Panc1 (cell line): ENCODE measurements at regions not wholly inside any gene's neighbourhood (a gene's known extent, or its start where the extent isn't known, plus 50 kb on each side); places are given as distances from the start of the nearest gene placed in this dataset.

ENCODE experiments used
- ATAC-seq: fragments of 200-7000 bp; cut with Tn5 transposase; 2 replicates; pipeline ENCODE4 v1.9.1; 2020; ENCODE audit warnings: mild to moderate bottlenecking, moderate library complexity
- BruUV-seq: library from RNA; stranded (reverse); fragments of 400-500 nt; replicated peaks from 2 replicates; lab custom pipeline; 2021; lab: Mats Ljungman, UMichigan
- CTCF ChIA-PET: fragments of 300-600 bp; sonication (Branson Sonifier 250); formaldehyde crosslinking; loops from one replicate; lab custom pipeline; 2022; ENCODE audit warnings: antibody characterized with exemption; lab: Charles Lee
- POLR2A ChIA-PET: fragments of 300-600 bp; sonication (Branson Sonifier 250); formaldehyde crosslinking; loops from one replicate; lab custom pipeline; 2022; ENCODE audit warnings: antibody characterized with exemption; lab: Charles Lee
- DNase-seq: peaks from one replicate; pipeline ENCODE4 v3.0.0-alpha.2; 2010; ENCODE audit warnings: low read depth, low spot score
- H3K27ac ChIP-seq: 2 replicates; pipeline ENCODE4 v1.5.1; 2011; ENCODE audit warnings: mild to moderate bottlenecking, low read length, inconsistent platforms
- H3K27me3 ChIP-seq: fragments of 200-500 bp; sonication (Bioruptor generic); 2 replicates; pipeline ENCODE4 v1.6.0; 2014; ENCODE audit warnings: low read length, inconsistent platforms; ENCODE audit not compliant: control insufficient read depth, insufficient read depth
- H3K36me3 ChIP-seq: fragments of 200-500 bp; sonication (Bioruptor generic); 2 replicates; pipeline ENCODE4 v1.5.1; 2014; ENCODE audit warnings: inconsistent platforms, mild to moderate bottlenecking, low read length, moderate library complexity; ENCODE audit not compliant: control insufficient read depth, insufficient read depth
- H3K4me1 ChIP-seq: 2 replicates; pipeline ENCODE4 v1.5.1; 2011; ENCODE audit warnings: inconsistent platforms, mild to moderate bottlenecking, low read length, moderate library complexity; ENCODE audit not compliant: control insufficient read depth, insufficient read depth
- H3K4me3 ChIP-seq, 2 experiments: 2 replicates each; pipeline ENCODE4 v1.5.1; 2011 to 2012; ENCODE audit warnings: low read depth in 2 of 2, low read length in 2 of 2, mild to moderate bottlenecking in 2 of 2, inconsistent platforms in 1 of 2, moderate library complexity in 1 of 2
- H3K9me3 ChIP-seq: fragments of 200-500 bp; sonication (Bioruptor generic); 2 replicates; pipeline ENCODE4 v1.5.1; 2014; ENCODE audit warnings: low read depth, mild to moderate bottlenecking, inconsistent platforms, low read length, moderate library complexity; ENCODE audit not compliant: control insufficient read depth, insufficient read depth
- CTCF ChIP-seq: fragments of 450-650 bp; IDR thresholded peaks from 2 replicates; pipeline ENCODE4 v1.5.1; 2017; ENCODE audit warnings: mild to moderate bottlenecking
- POLR2AphosphoS5 ChIP-seq: IDR thresholded peaks from 2 replicates; pipeline ENCODE4 v1.6.1; 2012; ENCODE audit warnings: mild to moderate bottlenecking, low read depth, low read length, moderate library complexity
- REST ChIP-seq, 2 experiments: IDR thresholded peaks; 2 replicates each; pipeline ENCODE4 v1.6.1; 2011 to 2012; ENCODE audit warnings: low read depth in 2 of 2, control low read depth in 1 of 2, low read length in 1 of 2, mild to moderate bottlenecking in 1 of 2, moderate library complexity in 1 of 2; ENCODE audit not compliant: insufficient read depth in 1 of 2
- SIN3A ChIP-seq: IDR thresholded peaks from 2 replicates; pipeline ENCODE4 v1.6.1; 2012; ENCODE audit warnings: low read depth, mild to moderate bottlenecking, low read length, moderate library complexity, borderline replicate concordance; ENCODE audit not compliant: insufficient read depth
- TCF7L2 ChIP-seq: IDR thresholded peaks from 2 replicates; pipeline ENCODE4 v1.6.1; 2011; ENCODE audit warnings: mild to moderate bottlenecking, low read depth, low read length, inconsistent platforms
- in situ Hi-C: cut with HindIII; loops from 2 replicates; pipeline ENCODE4 v1.10.0; 2016; ENCODE audit warnings: low sequenced_read_pairs, low pct_unique_long_range_greater_than_20kb
- intact Hi-C: fragments of 100-400 bp; cut with micrococcal nuclease; formaldehyde crosslinking; loops from one replicate; pipeline ENCODE4 v1.10.0; 2022; ENCODE audit not compliant: unreplicated experiment

GRCh38 chrX:43522582-43522981 lies 133.5 kb upstream of the MAOA start:
- Histone ChIP-seq H3K36me3 (no peaks in the 10 kb centered on the region), H3K27ac (no peak overlapping the region), H3K4me3 (no peak overlapping the region), H3K27me3 (no peaks in the 10 kb centered on the region), H3K9me3 (no peaks in the 10 kb centered on the region), H3K4me1 (no peaks in the 10 kb centered on the region)
- intact Hi-C loops (no loop called here), in situ Hi-C loops (no loop called here)
- TF ChIP-seq POLR2AphosphoS5 (no peak), TCF7L2 (no peak), SIN3A (no peak), CTCF (no peak), REST (IDR thresholded peaks at IDR 0.05; ENCODE audit: insufficient read depth in 1 of 2, low read depth in 2 of 2, low read length in 1 of 2) (no peak)
- POLR2A ChIA-PET: no interaction called here
- BruUV-seq: no TSS peak
- DNase-seq (no peak), ATAC-seq (no peak)
- CTCF ChIA-PET: no interaction called here

- BruUV-seq: no TSS peak
- in situ Hi-C loops: no loop called here
- no peak for ATAC-seq
Measured at GRCh38 chrX:43525901-43526610, 130.0 kb upstream of the MAOA start.

More at GRCh38 chrX:43525901-43526610, 130.0 kb upstream of the MAOA start:
- Histone ChIP-seq H3K4me3 (no peak overlapping the region), H3K9me3 (no peaks in the 10 kb centered on the region), H3K27ac (no peak overlapping the region), H3K4me1 (no peaks in the 10 kb centered on the region), H3K27me3 (no peaks in the 10 kb centered on the region), H3K36me3 (no peaks in the 10 kb centered on the region)
- ChIA-PET CTCF (interaction anchor here (0.6 kb wide), 1 partner anchor 1745 kb away, joined by 3 read pairs; no protein-coding TSS in a partner anchor), POLR2A (no interaction called here)
- intact Hi-C loops: no loop called here
- DNase-seq: no peak
- TF ChIP-seq CTCF (no peak), REST (IDR thresholded peaks at IDR 0.05; ENCODE audit: insufficient read depth in 1 of 2, low read depth in 2 of 2, low read length in 1 of 2) (no peak), SIN3A (no peak), POLR2AphosphoS5 (no peak), TCF7L2 (no peak)
